ENCODE measurements at regions not wholly inside any gene's neighbourhood (a gene's known extent, or its start where the extent isn't known, plus 50 kb on each side); places are given as distances from the start of the nearest gene placed in this dataset.
"Not testable (repeated sequence)": the region's sequence is repeated elsewhere in the genome, so short reads cannot be mapped to it uniquely, and the experiment has no call there.

- Histone ChIP-seq H3K4me3 (no peak overlapping the region), H3K4me1 (no peaks in the 10 kb centered on the region), H3K9me3 (no peaks in the 10 kb centered on the region), H3K27ac (no peak overlapping the region), H3K36me3 (no peaks in the 10 kb centered on the region), H3K27me3 (no peaks in the 10 kb centered on the region)
- DNase-seq (ENCODE audit: low spot score in 2 of 2): no peak
- WGBS: 53% methylated on average over 6 of the region's 6 CpGs
- TF ChIP-seq EP300 (IDR thresholded peaks at IDR 0.05) (no peak), CTCF (IDR thresholded peaks at IDR 0.05) (no peak), POLR2AphosphoS5 (IDR thresholded peaks at IDR 0.05) (no peak), POLR2A (IDR thresholded peaks at IDR 0.05) (no peak)
Measured at GRCh38 chr13:64709079-64709478, 2521.1 kb downstream of the PCDH9 start.

GRCh38 chr13:64704121-64704649, 2526.0 kb downstream of the PCDH9 start:
- WGBS: 59% methylated on average over 6 of the region's 6 CpGs
- H3K4me1 ChIP-seq: no peaks in the 10 kb centered on the region
- no peaks in the 10 kb centered on the region for H3K27me3 ChIP-seq
- H3K27ac ChIP-seq: no peak overlapping the region
- no peaks in the 10 kb centered on the region for H3K9me3 ChIP-seq
- no peak for TF ChIP-seq EP300 (IDR thresholded peaks at IDR 0.05)
- no peak for TF ChIP-seq POLR2A (IDR thresholded peaks at IDR 0.05)
- no peak for TF ChIP-seq POLR2AphosphoS5 (IDR thresholded peaks at IDR 0.05)
- TF ChIP-seq CTCF (IDR thresholded peaks at IDR 0.05): no peak
- no peaks in the 10 kb centered on the region for H3K36me3 ChIP-seq
- H3K4me3 ChIP-seq: no peak overlapping the region
- no peak for DNase-seq (ENCODE audit: low spot score in 2 of 2)

- no peak for DNase-seq (ENCODE audit: low spot score in 2 of 2)
- no peak for TF ChIP-seq POLR2A (IDR thresholded peaks at IDR 0.05)
- no peak for TF ChIP-seq EP300 (IDR thresholded peaks at IDR 0.05)
- WGBS: 67% methylated on average over 2 of the region's 2 CpGs
Measured at GRCh38 chr13:64697226-64697625, 2532.9 kb downstream of the PCDH9 start.

GRCh38 chr13:64688893-64689677, 2541.1 kb downstream of the PCDH9 start:
- H3K4me3 ChIP-seq: no peak overlapping the region
- DNase-seq (ENCODE audit: low spot score in 2 of 2): no peak
- no peaks in the 10 kb centered on the region for H3K36me3 ChIP-seq
- no peaks in the 10 kb centered on the region for H3K4me1 ChIP-seq
- 82% methylated on average over 4 of the region's 4 CpGs for WGBS
- no peaks in the 10 kb centered on the region for H3K9me3 ChIP-seq
- H3K27ac ChIP-seq: no peak overlapping the region
- no peaks in the 10 kb centered on the region for H3K27me3 ChIP-seq
- TF ChIP-seq POLR2A (IDR thresholded peaks at IDR 0.05) (no peak), POLR2AphosphoS5 (IDR thresholded peaks at IDR 0.05) (no peak), EP300 (IDR thresholded peaks at IDR 0.05) (no peak), CTCF (IDR thresholded peaks at IDR 0.05) (no peak)

More at GRCh38 chr13:64697226-64697625, 2532.9 kb downstream of the PCDH9 start:
- H3K4me1 ChIP-seq: no peaks in the 10 kb centered on the region
- H3K4me3 ChIP-seq: no peak overlapping the region
- no peak overlapping the region for H3K27ac ChIP-seq
- no peaks in the 10 kb centered on the region for H3K36me3 ChIP-seq
- no peaks in the 10 kb centered on the region for H3K27me3 ChIP-seq
- H3K9me3 ChIP-seq: no peaks in the 10 kb centered on the region

- not testable (repeated sequence) for H3K36me3 ChIP-seq; DNase-seq (ENCODE audit: low spot score in 2 of 2); H3K4me1 ChIP-seq; H3K9me3 ChIP-seq; H3K4me3 ChIP-seq; H3K27ac ChIP-seq; H3K27me3 ChIP-seq
- WGBS: 84% methylated on average over 4 of the region's 4 CpGs
Measured at GRCh38 chr13:64686536-64686935, 2543.6 kb downstream of the PCDH9 start.

- Histone ChIP-seq H3K36me3 (no peaks in the 10 kb centered on the region), H3K4me3 (no peak overlapping the region), H3K27me3 (no peaks in the 10 kb centered on the region), H3K4me1 (no peaks in the 10 kb centered on the region), H3K27ac (no peak overlapping the region), H3K9me3 (no peaks in the 10 kb centered on the region)
- 56% methylated on average over 7 of the region's 7 CpGs for WGBS
- no peak for DNase-seq (ENCODE audit: low spot score in 2 of 2)
- no peak for TF ChIP-seq EP300 (IDR thresholded peaks at IDR 0.05)
- TF ChIP-seq POLR2A (IDR thresholded peaks at IDR 0.05): no peak
- no peak for TF ChIP-seq POLR2AphosphoS5 (IDR thresholded peaks at IDR 0.05)
Measured at GRCh38 chr13:64684685-64685431, 2545.3 kb downstream of the PCDH9 start.

Data from suprapubic skin (tissue), 4 donors.